NCI-H774 (cell line): ENCODE measurements at regions not wholly inside any gene's neighbourhood (a gene's known extent, or its start where the extent isn't known, plus 50 kb on each side); places are given as distances from the start of the nearest gene placed in this dataset.
"Not testable (repeated sequence)": the region's sequence is repeated elsewhere in the genome, so short reads cannot be mapped to it uniquely, and the experiment has no call there.

Experiments used
- DNase-seq: peaks from one replicate; lab custom pipeline; 2025; lab: John Stamatoyannopoulos, UW

GRCh38 chr5:84961193-84961592 is 576.5 kb upstream of the EDIL3 start:
- DNase-seq = no peak

GRCh38 chr5:84961903-84962302 is 577.2 kb upstream of the EDIL3 start:
- DNase-seq = no peak

- DNase-seq = no peak
Measured at GRCh38 chr5:84983093-84983492, 598.4 kb upstream of the EDIL3 start.

- no peak for DNase-seq
Measured at GRCh38 chr5:84985148-84985547, 600.5 kb upstream of the EDIL3 start.

- no peak for DNase-seq
Measured at GRCh38 chr5:84986688-84987087, 602.0 kb upstream of the EDIL3 start.

- no peak for DNase-seq
Measured at GRCh38 chr5:85000671-85001070, 616.0 kb upstream of the EDIL3 start.

- not testable (repeated sequence) for DNase-seq
Measured at GRCh38 chr5:85002026-85002425, 617.3 kb upstream of the EDIL3 start.

GRCh38 chr5:85010014-85010562 is 625.4 kb upstream of the EDIL3 start:
- no peak for DNase-seq

GRCh38 chr5:85017261-85017660 is 632.6 kb upstream of the EDIL3 start:
- DNase-seq = no peak

- DNase-seq = no peak
Measured at GRCh38 chr5:85030316-85031084, 645.8 kb upstream of the EDIL3 start.

GRCh38 chr5:85049020-85049419 is 664.3 kb upstream of the EDIL3 start:
- DNase-seq = peak; percentile 13

GRCh38 chr5:85052826-85053225 is 668.1 kb upstream of the EDIL3 start:
- DNase-seq = no peak

- no peak for DNase-seq
Measured at GRCh38 chr5:85069659-85070640, 685.3 kb upstream of the EDIL3 start.

GRCh38 chr5:85077581-85077980 is 692.9 kb upstream of the EDIL3 start:
- no peak for DNase-seq

GRCh38 chr5:85096421-85096820 is 711.7 kb upstream of the EDIL3 start:
- no peak for DNase-seq

GRCh38 chr5:85108471-85108870 is 723.8 kb upstream of the EDIL3 start:
- no peak for DNase-seq

GRCh38 chr5:85109616-85110015 is 724.9 kb upstream of the EDIL3 start:
- DNase-seq = no peak

GRCh38 chr5:85132269-85132668 is 747.6 kb upstream of the EDIL3 start:
- no peak for DNase-seq

- no peak for DNase-seq
Measured at GRCh38 chr5:85140471-85140870, 755.8 kb upstream of the EDIL3 start.

GRCh38 chr5:85143138-85143537 is 758.5 kb upstream of the EDIL3 start:
- no peak for DNase-seq

GRCh38 chr5:85148701-85149100 is 764.0 kb upstream of the EDIL3 start:
- DNase-seq = no peak

GRCh38 chr5:85159395-85159794 is 774.7 kb upstream of the EDIL3 start:
- DNase-seq = no peak

- no peak for DNase-seq
Measured at GRCh38 chr5:85168474-85168873, 783.8 kb upstream of the EDIL3 start.
